GM19438 (cell line): ENCODE measurements at regions not wholly inside any gene's neighbourhood (a gene's known extent, or its start where the extent isn't known, plus 50 kb on each side); places are given as distances from the start of the nearest gene placed in this dataset.

Experiments used
- ATAC-seq: cut with Tn5 transposase; IDR thresholded peaks from one replicate; pipeline ENCODE4 v1.9.1; 2021; ENCODE audit warnings: low read depth; ENCODE audit not compliant: unreplicated experiment

GRCh38 chr21:25385341-25385740 lies 221.9 kb downstream of the MRPL39 start:
- ATAC-seq, result no peak

GRCh38 chr21:25384782-25385181 lies 222.5 kb downstream of the MRPL39 start:
- ATAC-seq, result no peak

- no peak for ATAC-seq
Measured at GRCh38 chr21:25383545-25383944, 223.7 kb downstream of the MRPL39 start.

GRCh38 chr21:25381936-25382452 lies 225.3 kb downstream of the MRPL39 start:
- no peak for ATAC-seq

- no peak for ATAC-seq
Measured at GRCh38 chr21:25375675-25376074, 231.6 kb downstream of the MRPL39 start.

GRCh38 chr21:25373126-25374082 lies 233.9 kb downstream of the MRPL39 start:
- no peak for ATAC-seq

- ATAC-seq, result no peak
Measured at GRCh38 chr21:25371841-25372425, 235.3 kb downstream of the MRPL39 start.

- no peak for ATAC-seq
Measured at GRCh38 chr21:25370311-25370744, 237.0 kb downstream of the MRPL39 start.

GRCh38 chr21:25369524-25370300 lies 237.6 kb downstream of the MRPL39 start:
- ATAC-seq, result no peak

- ATAC-seq, result no peak
Measured at GRCh38 chr21:25368531-25368930, 238.8 kb downstream of the MRPL39 start.

GRCh38 chr21:25366116-25366515 lies 241.2 kb downstream of the MRPL39 start:
- ATAC-seq, result no peak

GRCh38 chr21:25362375-25363267 lies 244.7 kb downstream of the MRPL39 start:
- ATAC-seq, result no peak

- no peak for ATAC-seq
Measured at GRCh38 chr21:25361765-25362164, 245.5 kb downstream of the MRPL39 start.

- ATAC-seq, result no peak
Measured at GRCh38 chr21:25361097-25361496, 246.2 kb downstream of the MRPL39 start.

GRCh38 chr21:25360593-25360992 lies 246.7 kb downstream of the MRPL39 start:
- ATAC-seq, result no peak

- ATAC-seq, result no peak
Measured at GRCh38 chr21:25359724-25360123, 247.6 kb downstream of the MRPL39 start.

GRCh38 chr21:25350056-25350455 lies 257.2 kb downstream of the MRPL39 start:
- no peak for ATAC-seq

GRCh38 chr21:25343774-25344545 lies 263.3 kb downstream of the MRPL39 start:
- ATAC-seq, result no peak

GRCh38 chr21:25342816-25343215 lies 264.5 kb downstream of the MRPL39 start:
- no peak for ATAC-seq
